ENCODE measurements at regions not wholly inside any gene's neighbourhood (a gene's known extent, or its start where the extent isn't known, plus 50 kb on each side); places are given as distances from the start of the nearest gene placed in this dataset.
A peak's percentile ranks its signal among the peaks of the same experiment; 100 is the strongest.

DNA sequence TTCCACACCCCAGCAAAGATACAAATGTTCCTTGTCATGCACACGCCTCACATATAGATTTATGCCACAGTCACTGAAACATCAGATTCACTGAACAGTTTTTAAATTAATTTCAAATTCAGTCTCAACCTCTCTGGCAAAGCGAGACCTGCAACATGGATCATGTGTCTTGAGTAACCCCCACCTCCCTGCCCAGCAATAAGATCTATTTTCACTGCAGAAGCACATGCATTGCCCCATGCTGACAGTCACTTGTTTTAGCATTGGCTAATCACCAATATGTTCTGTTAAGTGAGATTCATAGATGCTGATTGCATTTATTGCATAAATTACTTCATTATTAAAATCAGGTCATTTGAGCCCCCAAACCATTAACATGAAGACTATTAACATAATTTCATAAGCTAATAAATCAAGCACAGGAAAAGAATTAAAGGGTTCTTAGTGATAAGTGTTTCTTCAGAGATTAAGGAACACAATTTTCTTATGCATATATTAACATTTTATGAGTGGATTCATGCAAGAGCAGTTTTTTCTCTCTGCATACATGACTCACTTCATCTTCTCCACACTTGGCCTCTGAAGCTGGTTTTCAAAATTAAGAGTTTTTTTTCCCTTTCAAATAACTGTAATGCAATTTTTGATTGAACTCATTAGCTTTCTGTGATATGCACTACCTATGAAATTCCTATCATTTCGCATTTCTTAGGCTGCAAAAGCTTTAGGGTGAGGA, 173.2 kb upstream of the SOX4 start:
- DNase-seq (ENCODE audit: low read depth, low spot score), result no peak
- no peak overlapping the region for H3K27ac ChIP-seq

DNA sequence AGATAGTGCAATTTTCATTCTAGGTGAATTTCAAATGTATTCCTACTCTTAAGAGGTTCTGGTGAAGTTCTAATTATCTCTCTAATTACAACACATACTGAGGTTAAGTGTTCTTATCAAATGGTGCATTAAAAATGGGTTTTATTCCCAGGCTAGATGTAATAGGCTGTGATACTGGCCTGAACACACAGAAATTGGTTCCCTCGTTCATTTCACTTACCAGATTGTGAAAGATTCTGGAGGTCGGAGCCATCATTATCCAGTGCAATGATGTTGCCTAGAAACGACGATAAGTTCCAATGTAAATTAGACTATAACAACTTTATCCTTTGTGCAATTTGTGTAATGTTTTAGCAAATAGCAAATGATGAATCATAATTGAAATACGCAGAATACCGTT, 172.6 kb upstream of the SOX4 start:
- no peak for DNase-seq (ENCODE audit: low read depth, low spot score)
- no peak overlapping the region for H3K27ac ChIP-seq

DNA sequence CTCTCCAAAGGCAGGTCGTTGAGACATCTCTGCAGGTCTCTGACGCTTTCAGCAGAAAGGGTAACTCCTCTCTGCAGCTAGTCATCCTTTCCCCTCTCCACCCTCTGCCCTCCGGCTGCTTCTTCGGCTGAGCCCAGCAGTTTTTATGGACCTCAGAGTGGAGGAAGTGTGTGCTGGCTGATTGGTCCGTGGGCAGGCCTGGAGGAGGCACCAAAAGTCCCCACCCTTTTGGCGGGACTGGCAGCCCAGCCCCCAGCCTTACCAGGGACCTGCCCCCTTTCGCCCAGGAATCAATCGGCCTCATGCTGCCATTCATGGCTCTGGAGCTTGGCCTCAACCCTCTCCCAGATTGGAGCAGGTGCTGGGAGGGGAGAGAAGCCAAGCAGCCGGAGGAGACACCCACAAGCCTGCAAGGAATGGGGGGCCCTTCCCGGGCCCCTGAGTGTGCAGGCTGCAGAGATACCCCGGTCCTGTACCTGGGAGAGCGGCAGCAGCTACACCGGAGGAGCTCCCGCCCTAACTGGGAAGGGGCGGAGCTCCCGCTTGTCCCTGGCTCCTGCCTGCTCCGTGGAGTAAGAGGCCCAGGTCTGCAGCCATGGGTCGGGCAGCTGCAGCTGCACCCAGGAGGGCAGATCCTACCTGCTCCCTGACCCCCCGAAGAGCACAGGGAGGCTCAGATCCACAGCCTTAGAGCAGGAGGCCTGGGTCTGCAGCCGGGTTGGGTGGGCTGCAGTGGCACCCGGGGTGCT, 170.3 kb upstream of the SOX4 start:
- H3K27ac ChIP-seq, result no peak overlapping the region
- no peak for DNase-seq (ENCODE audit: low read depth, low spot score)

DNA sequence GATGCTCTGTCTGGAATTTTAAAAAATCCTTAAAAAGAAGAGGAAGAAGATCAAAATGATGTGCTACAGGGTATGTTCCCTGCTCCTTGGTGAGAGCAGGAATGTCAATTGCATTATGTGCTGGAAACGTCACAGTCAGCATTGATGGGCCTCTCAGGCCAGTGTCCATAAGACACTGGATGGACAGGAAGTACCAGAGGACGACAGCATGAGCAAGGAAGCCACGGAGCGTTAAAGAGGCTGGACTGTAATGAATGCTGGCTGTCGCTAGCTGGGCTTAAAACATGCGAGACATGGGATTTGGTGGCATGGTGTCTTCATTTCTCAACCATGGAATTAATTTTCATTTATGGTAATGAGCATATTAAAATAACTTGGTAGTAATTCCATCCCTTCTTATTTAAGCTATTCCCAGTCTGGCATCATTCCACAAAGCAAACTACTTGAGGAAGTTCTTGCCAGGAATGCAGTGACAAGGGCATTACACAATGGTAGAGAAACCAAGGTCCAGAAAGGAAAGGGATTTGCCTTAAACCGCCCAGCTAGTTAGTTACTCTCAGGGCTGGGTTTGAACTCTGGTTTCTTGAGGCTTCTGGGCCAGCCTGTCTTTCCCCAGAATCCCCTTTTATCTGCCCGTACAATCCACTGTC, 166.6 kb upstream of the SOX4 start:
- H3K27ac ChIP-seq, result no peak overlapping the region
- DNase-seq (ENCODE audit: low read depth, low spot score), result no peak

DNA sequence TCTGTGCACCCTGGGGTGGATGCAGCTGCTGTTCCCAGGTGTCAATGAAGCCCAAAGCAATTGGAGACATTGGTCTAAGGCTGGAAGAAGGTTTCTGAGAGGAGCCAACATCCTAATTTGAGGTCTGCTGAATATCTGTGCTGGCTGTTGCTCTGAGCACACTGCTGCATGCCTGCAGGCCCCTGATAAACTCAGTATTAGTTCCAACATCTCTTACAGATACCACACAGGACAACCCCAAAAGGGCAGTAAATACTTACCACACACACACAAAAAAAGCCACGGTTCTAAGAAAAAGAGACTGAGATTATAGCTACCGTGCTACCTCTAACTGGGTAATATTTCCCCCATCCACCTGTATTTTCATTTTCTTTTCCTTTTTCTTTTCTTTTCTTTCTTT, 164.3 kb upstream of the SOX4 start:
- DNase-seq (ENCODE audit: low read depth, low spot score), result no peak

DNA sequence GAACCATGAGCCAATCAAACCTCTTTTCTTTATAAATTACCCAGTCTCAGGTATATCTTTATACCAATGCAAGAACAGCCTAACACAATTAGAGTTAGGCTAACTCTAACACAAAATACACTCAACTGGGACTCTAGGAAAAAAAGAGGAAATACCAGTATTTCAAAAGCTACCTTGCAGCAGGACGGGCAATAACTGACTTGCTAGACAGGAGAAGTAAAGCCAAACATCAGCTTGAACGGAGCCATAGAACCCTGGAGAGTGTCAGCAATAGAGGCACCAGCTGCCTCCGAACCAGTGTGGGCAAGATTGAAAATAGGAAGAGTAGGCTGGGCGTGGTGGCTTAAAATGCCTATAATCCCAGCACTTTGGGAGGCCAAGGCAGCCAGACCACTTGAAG, 162.0 kb upstream of the SOX4 start:
- no peak for DNase-seq (ENCODE audit: low read depth, low spot score)
- no peak overlapping the region for H3K27ac ChIP-seq

More for the DNA sequence above, 164.3 kb upstream of the SOX4 start:
- no peak overlapping the region for H3K27ac ChIP-seq

DNA sequence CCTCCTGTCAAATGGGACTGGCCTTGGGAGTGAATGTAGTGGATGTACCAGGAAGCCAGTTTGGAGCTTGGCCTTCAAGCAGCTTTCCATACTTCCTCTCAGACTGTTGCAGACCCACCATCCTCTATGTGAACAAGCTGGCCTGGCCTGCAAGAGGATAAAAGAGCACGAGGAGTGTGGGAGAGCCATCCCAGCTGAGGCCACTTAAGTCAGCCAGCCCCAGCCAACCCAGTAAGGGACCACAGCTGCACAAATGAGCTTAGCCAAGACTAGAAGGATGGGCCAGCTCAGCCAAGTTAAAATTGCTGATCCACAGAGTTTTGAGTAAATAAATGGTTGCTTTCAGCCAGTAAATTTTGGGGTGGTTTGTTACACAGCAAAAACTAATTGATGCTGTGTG, 156.9 kb upstream of the SOX4 start:
- no peak for DNase-seq (ENCODE audit: low read depth, low spot score)
- no peak overlapping the region for H3K27ac ChIP-seq

DNA sequence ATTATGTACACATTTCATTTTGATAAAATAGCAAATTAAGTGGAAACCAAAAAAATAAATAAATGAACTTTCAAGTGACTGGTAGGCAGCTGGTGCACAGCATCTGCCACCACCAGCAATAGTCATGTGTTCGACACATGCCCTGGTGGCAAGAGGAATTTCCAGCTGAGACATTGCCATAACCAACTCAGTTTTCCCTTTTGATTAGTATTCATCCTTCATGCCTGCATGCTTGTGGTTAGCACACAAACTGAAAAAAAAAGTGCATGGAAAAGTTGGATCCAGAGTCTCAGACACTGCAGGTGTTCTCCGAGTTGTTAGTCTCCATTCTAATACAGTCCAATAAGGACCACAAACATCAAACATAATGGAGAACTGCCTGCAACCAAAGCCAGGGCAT, 156.0 kb upstream of the SOX4 start:
- H3K27ac ChIP-seq, result no peak overlapping the region
- no peak for DNase-seq (ENCODE audit: low read depth, low spot score)

DNA sequence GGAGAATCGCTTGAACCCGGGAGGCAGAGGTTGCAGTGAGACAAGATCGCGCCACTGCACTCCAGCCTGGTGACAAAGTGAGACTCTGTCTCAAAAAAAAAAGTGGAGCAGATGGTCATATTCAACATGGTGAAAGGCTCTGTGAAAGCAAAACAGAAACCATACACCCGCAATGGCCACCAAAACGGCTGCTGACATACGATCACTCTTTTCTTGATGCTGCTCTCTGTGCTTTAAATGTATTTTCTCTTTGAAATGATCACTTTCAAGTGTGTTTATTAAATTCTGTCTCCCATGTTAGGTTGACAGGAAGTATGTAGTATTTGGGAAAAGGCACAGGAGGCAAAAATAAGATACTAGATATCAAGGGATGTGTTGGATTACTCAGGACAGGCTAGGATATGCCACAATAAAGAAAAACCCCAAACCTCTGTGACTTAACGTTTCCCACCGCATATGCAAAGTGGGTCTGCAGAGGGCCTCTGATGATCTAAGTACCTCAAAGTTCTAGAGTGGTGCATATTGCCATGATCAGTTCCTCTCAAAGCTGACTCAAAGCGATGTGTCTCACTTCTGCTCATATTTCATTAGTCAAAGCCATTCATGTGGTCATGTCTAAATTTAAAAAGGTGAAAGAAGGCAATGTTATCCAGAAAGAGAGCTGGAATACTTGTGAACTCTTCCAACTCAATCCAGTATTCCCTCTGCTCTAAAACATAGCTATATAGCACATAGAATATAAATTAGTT, 155.1 kb upstream of the SOX4 start:
- DNase-seq (ENCODE audit: low read depth, low spot score), result no peak
- no peak overlapping the region for H3K27ac ChIP-seq

DNA sequence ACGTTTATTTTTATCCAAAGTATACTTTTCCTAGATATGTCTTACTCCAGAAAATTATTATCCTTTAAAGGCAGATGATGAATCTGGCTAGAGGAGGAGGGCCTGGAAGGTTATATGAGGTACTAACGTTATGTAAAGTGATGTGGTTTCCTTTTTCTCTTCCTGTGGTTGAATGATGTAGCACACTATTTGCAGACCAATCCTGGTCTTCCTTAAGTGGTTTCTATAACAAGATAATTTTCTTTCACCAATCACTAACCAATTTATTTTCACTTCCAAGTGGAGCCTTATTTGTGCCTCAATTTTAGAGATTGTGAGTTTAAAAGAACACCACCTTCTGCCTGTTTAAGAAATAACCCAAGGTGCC, 154.6 kb upstream of the SOX4 start:
- no peak for DNase-seq (ENCODE audit: low read depth, low spot score)

DNA sequence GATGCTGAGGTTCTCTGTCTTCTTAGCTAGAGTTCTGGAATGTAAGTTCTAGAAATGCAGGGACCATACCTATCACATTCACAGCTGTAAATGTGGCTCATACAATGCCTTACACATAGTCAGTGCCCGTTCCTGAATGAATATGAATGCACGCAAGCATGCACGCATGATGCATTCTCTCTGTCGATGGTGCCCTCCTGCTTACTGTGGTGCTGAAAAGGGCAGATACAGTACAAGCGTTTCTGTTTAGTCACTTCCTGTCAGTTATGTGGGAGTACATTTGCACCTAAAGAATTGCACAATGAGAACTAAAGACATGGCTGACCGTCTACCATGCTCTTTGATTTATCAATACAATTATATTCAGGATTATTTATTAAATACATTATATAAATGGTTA, 152.2 kb upstream of the SOX4 start:
- H3K27ac ChIP-seq, result no peak overlapping the region
- DNase-seq (ENCODE audit: low read depth, low spot score), result peak; percentile 14

More for the DNA sequence above, 154.6 kb upstream of the SOX4 start:
- no peak overlapping the region for H3K27ac ChIP-seq

DNA sequence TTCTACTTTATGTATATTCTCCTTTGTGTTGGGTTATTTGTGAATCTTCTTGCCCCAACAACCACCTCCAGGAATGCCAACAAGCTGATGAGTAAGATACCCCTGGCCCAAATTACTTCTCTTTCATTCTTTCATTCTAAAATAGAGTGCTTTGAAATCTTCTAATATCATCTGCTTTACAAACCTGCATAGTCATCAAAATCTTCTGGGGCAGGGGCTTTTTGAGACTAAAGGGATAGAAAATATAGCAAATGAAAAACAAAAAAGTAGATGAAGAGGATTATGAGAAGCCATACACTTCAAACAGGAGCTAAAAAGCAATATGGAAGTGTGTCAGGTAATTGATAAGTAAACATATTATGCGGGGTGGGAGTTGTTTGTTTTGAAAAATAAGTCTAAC, 150.7 kb upstream of the SOX4 start:
- no peak for DNase-seq (ENCODE audit: low read depth, low spot score)
- H3K27ac ChIP-seq, result no peak overlapping the region

DNA sequence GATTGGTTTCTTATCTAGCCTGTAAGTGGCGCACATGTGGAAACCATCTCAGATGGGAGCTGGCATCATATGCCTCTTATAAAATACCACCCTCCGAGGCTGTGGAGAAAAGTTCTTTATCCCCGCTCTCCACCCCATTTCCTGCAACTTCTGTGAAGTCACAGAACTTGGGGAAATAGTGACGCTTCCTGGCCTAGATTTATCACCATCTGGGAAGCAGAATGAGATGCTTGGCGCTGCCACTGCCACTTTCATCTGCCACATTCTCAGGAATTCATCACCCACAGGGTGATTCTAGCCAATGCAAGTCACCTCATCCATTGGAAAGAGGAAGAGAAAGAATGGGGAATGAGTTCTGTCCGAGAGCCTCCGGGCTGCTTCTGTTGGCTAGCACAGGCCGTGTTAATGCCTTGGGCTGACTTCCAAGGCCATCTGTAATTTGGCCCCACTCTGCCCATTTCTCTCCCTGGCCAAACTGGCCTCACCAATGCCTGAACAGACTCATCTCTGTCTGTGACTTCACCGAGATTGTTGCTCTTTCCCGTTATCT, 148.8 kb upstream of the SOX4 start:
- no peak overlapping the region for H3K27ac ChIP-seq
- DNase-seq (ENCODE audit: low read depth, low spot score), result no peak

DNA sequence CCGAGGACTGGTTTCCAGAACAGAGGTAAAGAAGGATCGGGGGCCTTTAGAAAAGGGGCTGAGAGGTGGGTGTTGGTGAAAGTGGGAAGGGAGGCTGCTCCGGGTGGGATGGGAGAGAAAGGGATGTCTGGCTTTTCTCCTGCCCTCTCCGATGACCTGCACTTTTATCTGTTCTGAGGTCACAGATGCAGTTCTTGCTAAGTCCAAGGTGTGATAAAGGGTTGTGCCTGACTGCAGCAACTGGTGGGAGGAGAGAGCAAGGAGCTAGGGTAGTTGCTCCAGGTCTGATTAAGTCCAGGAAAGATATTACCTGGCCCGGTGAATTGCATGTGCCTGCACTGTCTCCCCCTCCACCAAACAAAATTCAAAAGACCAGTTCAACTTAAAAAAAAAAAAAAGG, 145.6 kb upstream of the SOX4 start:
- H3K27ac ChIP-seq, result no peak overlapping the region
- no peak for DNase-seq (ENCODE audit: low read depth, low spot score)

DNA sequence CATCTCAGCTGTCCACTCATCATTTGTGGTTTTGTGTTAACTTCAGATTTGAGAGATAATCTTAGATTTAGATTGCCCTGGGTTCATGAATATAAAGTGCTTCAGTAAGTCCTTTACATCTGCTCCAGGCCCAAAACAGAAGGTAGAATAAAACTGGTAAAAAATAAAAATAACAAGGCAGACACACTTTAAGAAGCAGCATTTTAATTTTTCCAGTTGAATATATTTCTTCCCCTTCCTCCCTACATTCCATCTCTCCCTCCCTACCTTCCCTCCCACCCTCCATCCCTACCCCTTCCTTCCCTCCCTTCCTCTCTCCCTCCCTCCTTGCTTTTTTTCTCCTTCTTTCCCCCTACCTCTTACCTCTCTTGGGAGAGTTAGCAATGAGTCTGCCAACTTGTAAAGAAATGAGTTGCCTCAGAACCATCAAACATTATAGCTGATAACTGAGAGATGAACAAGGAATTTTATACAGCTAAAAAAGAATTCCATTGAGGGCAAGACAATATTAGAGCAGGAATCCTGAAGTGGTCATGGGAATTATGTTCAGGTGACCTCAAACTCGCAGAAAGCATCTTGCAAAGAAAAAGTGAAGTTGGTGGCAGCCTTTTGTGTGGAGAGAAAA, 145.0 kb upstream of the SOX4 start:
- H3K27ac ChIP-seq, result no peak overlapping the region
- DNase-seq (ENCODE audit: low read depth, low spot score), result no peak

DNA sequence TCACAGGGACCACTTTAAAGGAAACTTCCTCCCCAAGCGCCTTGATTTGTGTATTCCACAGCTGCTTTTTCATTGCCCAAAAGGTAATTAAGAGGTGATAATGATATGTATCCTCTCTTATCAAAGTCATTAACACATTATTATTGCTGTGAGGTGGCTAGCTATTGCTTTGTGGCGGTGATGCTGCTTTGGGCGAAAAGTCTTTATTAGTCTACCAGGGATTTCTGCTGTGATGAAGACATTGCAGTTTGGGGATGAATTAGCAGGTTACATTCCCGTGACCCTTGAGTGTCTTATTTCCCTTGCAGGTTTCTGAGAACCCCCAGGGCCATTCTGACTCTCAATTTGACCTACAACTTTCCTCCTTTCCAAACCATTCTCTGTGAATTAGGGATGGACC, 143.4 kb upstream of the SOX4 start:
- no peak for DNase-seq (ENCODE audit: low read depth, low spot score)
- H3K27ac ChIP-seq, result no peak overlapping the region

DNA sequence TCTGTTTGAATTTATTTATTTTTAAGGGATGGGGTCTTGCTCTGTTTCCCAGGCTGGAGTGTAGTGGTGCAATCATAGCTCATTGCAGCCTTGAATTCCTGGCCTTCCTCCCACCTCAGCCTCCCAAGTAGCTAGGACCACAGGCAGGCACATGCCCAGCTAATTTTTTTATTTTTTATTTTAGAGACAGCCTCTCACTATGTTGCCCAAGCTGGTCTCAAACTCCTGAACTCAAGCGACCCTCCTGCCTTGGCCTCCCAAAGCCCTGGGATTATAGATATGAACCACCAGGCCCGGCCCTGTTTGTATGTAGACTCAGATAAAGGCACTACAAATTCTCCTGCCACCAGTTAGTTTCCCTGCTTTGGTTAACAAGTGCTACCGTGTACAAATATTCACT, 142.9 kb upstream of the SOX4 start:
- no peak overlapping the region for H3K27ac ChIP-seq

DNA sequence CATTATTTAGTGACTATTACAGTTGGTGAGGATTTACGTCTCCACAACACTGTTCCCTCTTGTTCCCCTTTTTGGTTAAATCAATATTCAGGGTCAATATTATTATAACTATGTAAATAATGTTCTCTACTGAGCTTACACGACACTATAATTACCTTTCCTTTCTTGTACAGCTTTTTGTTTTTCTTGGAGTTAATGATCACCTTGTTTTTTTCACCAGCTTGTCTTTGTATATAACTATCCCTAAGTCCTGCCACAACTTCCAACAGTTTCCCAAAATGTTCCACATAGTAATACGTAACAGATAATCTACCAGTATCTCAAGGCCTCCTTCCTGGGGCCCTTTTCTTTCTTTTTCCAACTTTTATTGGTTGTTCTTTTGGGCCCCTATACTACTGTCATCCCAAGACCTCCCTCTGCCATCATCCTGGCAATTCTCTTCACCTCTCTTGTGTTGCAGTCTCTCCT, 142.0 kb upstream of the SOX4 start:
- H3K27ac ChIP-seq, result no peak overlapping the region
- no peak for DNase-seq (ENCODE audit: low read depth, low spot score)

More for the DNA sequence above, 142.9 kb upstream of the SOX4 start:
- no peak for DNase-seq (ENCODE audit: low read depth, low spot score)

DNA sequence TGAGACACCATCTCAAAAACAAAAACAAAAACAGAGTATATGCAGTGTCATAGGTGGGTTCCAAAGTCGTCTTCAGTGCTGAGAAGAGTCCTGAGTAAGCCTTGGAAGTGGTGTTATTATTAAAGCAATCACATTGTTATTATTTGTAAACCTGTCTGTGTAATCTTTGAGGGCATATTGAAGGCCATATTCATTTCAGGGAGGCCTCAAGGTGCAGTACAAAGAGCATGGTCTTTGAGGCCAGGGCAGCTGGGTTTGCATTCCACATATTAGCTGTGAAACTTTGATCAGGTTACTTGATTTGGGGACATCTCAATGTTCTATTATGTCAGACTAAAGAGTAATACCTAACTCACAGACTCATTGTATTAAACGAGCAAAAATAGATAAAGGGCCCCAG, 139.3 kb upstream of the SOX4 start:
- H3K27ac ChIP-seq, result no peak overlapping the region
- DNase-seq (ENCODE audit: low read depth, low spot score), result no peak

DNA sequence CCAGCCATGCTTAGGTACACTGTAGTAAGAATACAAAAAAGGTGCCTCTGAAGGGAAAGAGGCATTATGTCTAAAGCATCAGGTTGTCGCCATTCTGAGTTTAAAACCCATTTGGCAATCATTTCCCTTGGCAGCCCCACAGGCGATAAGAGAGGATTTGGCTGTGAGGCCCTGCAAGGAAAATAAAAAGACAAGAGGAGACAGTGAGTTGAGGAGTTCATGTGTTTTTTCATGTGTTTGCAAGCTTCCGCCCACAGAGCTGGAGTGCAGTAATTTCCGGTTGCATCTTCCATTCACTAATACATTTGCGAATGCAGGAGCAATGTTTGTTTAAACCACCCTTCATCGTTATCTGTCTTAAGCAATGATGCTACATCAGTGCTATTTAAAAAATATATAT, 138.5 kb upstream of the SOX4 start:
- DNase-seq (ENCODE audit: low read depth, low spot score), result no peak
- H3K27ac ChIP-seq, result no peak overlapping the region

Data from epithelial cell of prostate (primary cell).